ENCODE measurements at regions not wholly inside any gene's neighbourhood (a gene's known extent, or its start where the extent isn't known, plus 50 kb on each side); places are given as distances from the start of the nearest gene placed in this dataset.
"Not testable (repeated sequence)": the region's sequence is repeated elsewhere in the genome, so short reads cannot be mapped to it uniquely, and the experiment has no call there.

- Mint-ChIP-seq H3K4me3 (no peak overlapping the region), H3K9me3 (no peaks in the 10 kb centered on the region), H3K36me3 (no peaks in the 10 kb centered on the region), H3K27me3 (peaks cover 25% of the 10 kb centered on the region), H3K4me1 (no peaks in the 10 kb centered on the region), H3K27ac (no peak overlapping the region)
- DNase-seq (ENCODE audit: low spot score in 2 of 2) (no peak), ATAC-seq (ENCODE audit: low read depth) (no peak)
Measured at GRCh38 chr13:30835442-30835841, 70.6 kb upstream of the MEDAG start.

- H3K4me1 Mint-ChIP-seq = no peaks in the 10 kb centered on the region
- ATAC-seq (ENCODE audit: low read depth) = no peak
- peaks cover 23% of the 10 kb centered on the region for H3K27me3 Mint-ChIP-seq
- H3K9me3 Mint-ChIP-seq = no peaks in the 10 kb centered on the region
- H3K36me3 Mint-ChIP-seq = no peaks in the 10 kb centered on the region
- DNase-seq (ENCODE audit: low spot score in 2 of 2) = no peak
- no peak overlapping the region for H3K4me3 Mint-ChIP-seq
- H3K27ac Mint-ChIP-seq = no peak overlapping the region
Measured at GRCh38 chr13:30837227-30838159, 68.6 kb upstream of the MEDAG start.

GRCh38 chr13:30839636-30840035 is 66.4 kb upstream of the MEDAG start:
- ATAC-seq (ENCODE audit: low read depth); H3K4me3 Mint-ChIP-seq; H3K27ac Mint-ChIP-seq; H3K4me1 Mint-ChIP-seq; H3K36me3 Mint-ChIP-seq; H3K9me3 Mint-ChIP-seq; DNase-seq (ENCODE audit: low spot score in 2 of 2): not testable (repeated sequence)
- peaks cover 18% of the 10 kb centered on the region for H3K27me3 Mint-ChIP-seq

GRCh38 chr13:30840515-30840914 is 65.6 kb upstream of the MEDAG start:
- Mint-ChIP-seq H3K9me3 (no peaks in the 10 kb centered on the region), H3K27ac (no peak overlapping the region), H3K4me1 (peaks cover 2% of the 10 kb centered on the region), H3K36me3 (no peaks in the 10 kb centered on the region), H3K27me3 (peaks cover 15% of the 10 kb centered on the region), H3K4me3 (no peak overlapping the region)
- no peak for DNase-seq (ENCODE audit: low spot score in 2 of 2)
- ATAC-seq (ENCODE audit: low read depth) = no peak

GRCh38 chr13:30841154-30841553 is 64.9 kb upstream of the MEDAG start:
- H3K36me3 Mint-ChIP-seq = no peaks in the 10 kb centered on the region
- no peaks in the 10 kb centered on the region for H3K9me3 Mint-ChIP-seq
- no peak overlapping the region for H3K27ac Mint-ChIP-seq
- H3K27me3 Mint-ChIP-seq = peaks cover 10% of the 10 kb centered on the region
- ATAC-seq (ENCODE audit: low read depth) = no peak
- DNase-seq (ENCODE audit: low spot score in 2 of 2) = no peak
- peaks cover 4% of the 10 kb centered on the region for H3K4me1 Mint-ChIP-seq
- H3K4me3 Mint-ChIP-seq = no peak overlapping the region

- no peaks in the 10 kb centered on the region for H3K27me3 Mint-ChIP-seq
- H3K36me3 Mint-ChIP-seq = no peaks in the 10 kb centered on the region
- peaks cover 12% of the 10 kb centered on the region for H3K4me1 Mint-ChIP-seq
- DNase-seq (ENCODE audit: low spot score in 2 of 2) = no peak
- H3K4me3 Mint-ChIP-seq = no peak overlapping the region
- no peak overlapping the region for H3K27ac Mint-ChIP-seq
- H3K9me3 Mint-ChIP-seq = no peaks in the 10 kb centered on the region
- ATAC-seq (ENCODE audit: low read depth) = no peak
Measured at GRCh38 chr13:30843548-30843947, 62.5 kb upstream of the MEDAG start.

GRCh38 chr13:30844548-30845296 is 61.3 kb upstream of the MEDAG start:
- H3K4me3 Mint-ChIP-seq = no peak overlapping the region
- DNase-seq (ENCODE audit: low spot score in 2 of 2) (no peak), ATAC-seq (ENCODE audit: low read depth) (no peak)
- H3K27me3 Mint-ChIP-seq = no peaks in the 10 kb centered on the region
- H3K36me3 Mint-ChIP-seq = no peaks in the 10 kb centered on the region
- H3K27ac Mint-ChIP-seq = no peak overlapping the region
- no peaks in the 10 kb centered on the region for H3K9me3 Mint-ChIP-seq
- H3K4me1 Mint-ChIP-seq = peaks cover 12% of the 10 kb centered on the region

GRCh38 chr13:30845297-30846214 is 60.5 kb upstream of the MEDAG start:
- Mint-ChIP-seq H3K4me3 (no peak overlapping the region), H3K9me3 (no peaks in the 10 kb centered on the region), H3K27ac (no peak overlapping the region), H3K27me3 (no peaks in the 10 kb centered on the region), H3K36me3 (no peaks in the 10 kb centered on the region), H3K4me1 (peaks cover 12% of the 10 kb centered on the region)
- DNase-seq (ENCODE audit: low spot score in 2 of 2) = no peak
- peak; percentile 78 for ATAC-seq (ENCODE audit: low read depth)

- H3K27ac Mint-ChIP-seq = no peak overlapping the region
- H3K36me3 Mint-ChIP-seq = no peaks in the 10 kb centered on the region
- H3K4me3 Mint-ChIP-seq = no peak overlapping the region
- no peaks in the 10 kb centered on the region for H3K9me3 Mint-ChIP-seq
- H3K27me3 Mint-ChIP-seq = no peaks in the 10 kb centered on the region
- no peak for DNase-seq (ENCODE audit: low spot score in 2 of 2)
- peaks cover 12% of the 10 kb centered on the region for H3K4me1 Mint-ChIP-seq
- ATAC-seq (ENCODE audit: low read depth) = no peak
Measured at GRCh38 chr13:30846311-30846710, 59.8 kb upstream of the MEDAG start.

- no peaks in the 10 kb centered on the region for H3K27me3 Mint-ChIP-seq
- peaks cover 16% of the 10 kb centered on the region for H3K4me1 Mint-ChIP-seq
- ATAC-seq (ENCODE audit: low read depth) = no peak
- no peaks in the 10 kb centered on the region for H3K9me3 Mint-ChIP-seq
- no peak for DNase-seq (ENCODE audit: low spot score in 2 of 2)
- no peak overlapping the region for H3K27ac Mint-ChIP-seq
- H3K4me3 Mint-ChIP-seq = no peak overlapping the region
- no peaks in the 10 kb centered on the region for H3K36me3 Mint-ChIP-seq
Measured at GRCh38 chr13:30846866-30847265, 59.2 kb upstream of the MEDAG start.

- H3K27ac Mint-ChIP-seq = no peak overlapping the region
- no peak overlapping the region for H3K4me3 Mint-ChIP-seq
Measured at GRCh38 chr13:30847650-30848307, 58.3 kb upstream of the MEDAG start.

GRCh38 chr13:30848332-30849027 is 57.6 kb upstream of the MEDAG start:
- no peak for DNase-seq (ENCODE audit: low spot score in 2 of 2)
- Mint-ChIP-seq H3K9me3 (no peaks in the 10 kb centered on the region), H3K36me3 (no peaks in the 10 kb centered on the region), H3K27ac (no peak overlapping the region), H3K4me3 (no peak overlapping the region), H3K27me3 (peaks cover 3% of the 10 kb centered on the region), H3K4me1 (peaks cover 19% of the 10 kb centered on the region)
- ATAC-seq (ENCODE audit: low read depth) = no peak

More at GRCh38 chr13:30847650-30848307, 58.3 kb upstream of the MEDAG start:
- Mint-ChIP-seq H3K27me3 (peaks cover 3% of the 10 kb centered on the region), H3K36me3 (no peaks in the 10 kb centered on the region), H3K9me3 (no peaks in the 10 kb centered on the region), H3K4me1 (peaks cover 19% of the 10 kb centered on the region)
- DNase-seq (ENCODE audit: low spot score in 2 of 2) = no peak
- no peak for ATAC-seq (ENCODE audit: low read depth)

- no peaks in the 10 kb centered on the region for H3K9me3 Mint-ChIP-seq
- no peak overlapping the region for H3K27ac Mint-ChIP-seq
- peaks cover 3% of the 10 kb centered on the region for H3K27me3 Mint-ChIP-seq
- no peak for DNase-seq (ENCODE audit: low spot score in 2 of 2)
- no peak overlapping the region for H3K4me3 Mint-ChIP-seq
- H3K36me3 Mint-ChIP-seq = no peaks in the 10 kb centered on the region
- peaks cover 19% of the 10 kb centered on the region for H3K4me1 Mint-ChIP-seq
- ATAC-seq (ENCODE audit: low read depth) = no peak
Measured at GRCh38 chr13:30849611-30850010, 56.5 kb upstream of the MEDAG start.

All from memory B cell (primary cell).